ENCODE measurements at regions not wholly inside any gene's neighbourhood (a gene's known extent, or its start where the extent isn't known, plus 50 kb on each side); places are given as distances from the start of the nearest gene placed in this dataset.

- Histone ChIP-seq H3K27me3 (ENCODE audit: control insufficient read depth, insufficient read depth, low read length) (no peaks in the 10 kb centered on the region), H3K27ac (ENCODE audit: low read depth, low read length) (no peak overlapping the region), H3K9me3 (ENCODE audit: control insufficient read depth, insufficient read depth, low read length) (no peaks in the 10 kb centered on the region), H3K4me3 (ENCODE audit: low read depth, low read length) (no peak overlapping the region)
- ChIA-PET POLR2A (interaction anchor here (0.7 kb wide), 1 partner anchor 749 kb away, joined by 4 read pairs; no protein-coding TSS in a partner anchor), CTCF (interaction anchor here (0.6 to 1.3 kb wide), 2 partner anchors 29 to 238 kb away, joined by 3 to 4 read pairs; no protein-coding TSS in a partner anchor)
- no peak for DNase-seq (ENCODE audit: low read depth, low spot score)
- no peak for TF ChIP-seq CTCF (IDR thresholded peaks at IDR 0.05; ENCODE audit: low read depth, low read length)
Measured at GRCh38 chr1:245039196-245039595, 115.6 kb upstream of the KIF26B start.

DNA sequence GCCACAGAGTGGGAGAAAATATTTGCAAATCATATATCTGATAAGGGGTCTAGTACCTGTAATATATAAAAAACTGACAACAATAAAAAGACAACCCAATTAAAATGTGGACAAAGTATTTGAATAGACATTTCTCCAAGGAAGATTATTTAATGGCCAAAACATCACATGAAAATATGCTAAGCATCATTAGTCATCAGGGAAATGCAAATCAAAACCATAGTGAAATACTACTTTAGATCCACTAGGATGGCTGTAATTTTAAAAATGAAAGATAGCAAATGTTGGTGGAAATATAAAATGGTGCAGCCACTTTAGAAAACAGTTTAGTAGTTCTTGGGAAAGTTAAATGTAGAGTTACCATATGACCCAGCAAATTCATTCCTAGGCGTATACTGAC lies 118.7 kb upstream of the KIF26B start:
- H3K27ac ChIP-seq (ENCODE audit: low read depth, low read length) = no peak overlapping the region
- no peaks in the 10 kb centered on the region for H3K9me3 ChIP-seq (ENCODE audit: control insufficient read depth, insufficient read depth, low read length)
- DNase-seq (ENCODE audit: low read depth, low spot score) = no peak
- H3K27me3 ChIP-seq (ENCODE audit: control insufficient read depth, insufficient read depth, low read length) = no peaks in the 10 kb centered on the region
- TF ChIP-seq CTCF (IDR thresholded peaks at IDR 0.05; ENCODE audit: low read depth, low read length) = no peak
- CTCF ChIA-PET = interaction anchor here (1.7 kb wide), 1 partner anchor 240 kb away, joined by 3 read pairs; no protein-coding TSS in a partner anchor
- POLR2A ChIA-PET = interaction anchor here (0.6 kb wide), 1 partner anchor 654 kb away, joined by 3 read pairs; no protein-coding TSS in a partner anchor
- no peak overlapping the region for H3K4me3 ChIP-seq (ENCODE audit: low read depth, low read length)

GRCh38 chr1:245031041-245031440 lies 123.7 kb upstream of the KIF26B start:
- ChIA-PET POLR2A (no interaction called here), CTCF (interaction anchor here (6.2 kb wide), 1 partner anchor 12 kb away, joined by 65 read pairs; no protein-coding TSS in a partner anchor)
- Histone ChIP-seq H3K27me3 (ENCODE audit: control insufficient read depth, insufficient read depth, low read length) (no peaks in the 10 kb centered on the region), H3K9me3 (ENCODE audit: control insufficient read depth, insufficient read depth, low read length) (no peaks in the 10 kb centered on the region), H3K4me3 (ENCODE audit: low read depth, low read length) (no peak overlapping the region), H3K27ac (ENCODE audit: low read depth, low read length) (no peak overlapping the region)
- no peak for TF ChIP-seq CTCF (IDR thresholded peaks at IDR 0.05; ENCODE audit: low read depth, low read length)
- no peak for DNase-seq (ENCODE audit: low read depth, low spot score)

DNA sequence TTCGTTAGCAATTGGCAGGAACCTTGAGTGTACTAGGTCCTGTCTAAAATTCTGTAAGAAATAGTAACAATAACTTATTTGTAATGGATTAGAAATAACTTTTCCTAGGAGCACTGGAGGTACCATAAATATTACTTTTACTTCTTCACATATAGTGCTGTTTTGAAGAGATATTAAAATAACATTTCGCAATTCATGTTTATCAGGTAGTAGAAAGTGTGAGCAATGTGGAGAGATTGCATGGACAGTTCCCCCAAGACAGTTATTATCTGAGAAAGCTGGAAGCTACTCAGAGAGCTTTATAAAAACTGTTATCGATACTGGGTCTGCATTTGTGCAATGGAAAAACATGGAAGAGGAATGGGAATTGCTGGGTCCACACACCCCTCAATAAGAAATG lies 128.5 kb upstream of the KIF26B start:
- DNase-seq (ENCODE audit: low read depth, low spot score) = no peak
- no peaks in the 10 kb centered on the region for H3K27me3 ChIP-seq (ENCODE audit: control insufficient read depth, insufficient read depth, low read length)
- POLR2A ChIA-PET = no interaction called here

More for the DNA sequence above, 128.5 kb upstream of the KIF26B start:
- no peaks in the 10 kb centered on the region for H3K9me3 ChIP-seq (ENCODE audit: control insufficient read depth, insufficient read depth, low read length)
- CTCF ChIA-PET = interaction anchor here (0.5 to 1.7 kb wide), 2 partner anchors 16 to 82 kb away, joined by 3 to 15 read pairs; no protein-coding TSS in a partner anchor
- no peak for TF ChIP-seq CTCF (IDR thresholded peaks at IDR 0.05; ENCODE audit: low read depth, low read length)
- no peak overlapping the region for H3K4me3 ChIP-seq (ENCODE audit: low read depth, low read length)
- no peak overlapping the region for H3K27ac ChIP-seq (ENCODE audit: low read depth, low read length)

Data from AG04450 (cell line).